Lower leg skin (tissue), 3 donors: ENCODE measurements at regions not wholly inside any gene's neighbourhood (a gene's known extent, or its start where the extent isn't known, plus 50 kb on each side); places are given as distances from the start of the nearest gene placed in this dataset.

Experiments
- CTCF ChIP-seq, 3 donors: fragments of 450-650 bp; IDR thresholded peaks; one replicate each; pipeline ENCODE4 v1.5.1; 2016; ENCODE audit warnings: antibody characterized with exemption in 3 of 3, mild to moderate bottlenecking in 3 of 3, moderate library complexity in 2 of 3
- POLR2A ChIP-seq, 2 donors: fragments of 450-650 bp; IDR thresholded peaks; one replicate each; pipeline ENCODE4 v1.6.1; 2016 to 2017; ENCODE audit warnings: antibody characterized with exemption in 2 of 2, mild to moderate bottlenecking in 1 of 2, moderate library complexity in 1 of 2

- TF ChIP-seq CTCF (IDR thresholded peaks at IDR 0.05) (no peak), POLR2A (IDR thresholded peaks at IDR 0.05) (no peak)
Measured at GRCh38 chr2:15042801-15043217, 410.3 kb downstream of the LRATD1 start.
